ENCODE measurements at regions not wholly inside any gene's neighbourhood (a gene's known extent, or its start where the extent isn't known, plus 50 kb on each side); places are given as distances from the start of the nearest gene placed in this dataset.

GRCh38 chr2:51208521-51208920, 176.6 kb upstream of the NRXN1 start:
- TF ChIP-seq CTCF (IDR thresholded peaks at IDR 0.05) (no peak), POLR2A (IDR thresholded peaks at IDR 0.05) (no peak), EP300 (IDR thresholded peaks at IDR 0.05; ENCODE audit: low read depth) (no peak), POLR2AphosphoS5 (IDR thresholded peaks at IDR 0.05) (no peak)

GRCh38 chr2:51201295-51201694, 169.4 kb upstream of the NRXN1 start:
- in situ Hi-C loops (cut with MboI; ENCODE audit: low pct_ligation_motif_present in 1 of 4, low pct_unique_long_range_greater_than_20kb in 1 of 4, low sequenced_read_pairs in 3 of 4) (no loop called here), intact Hi-C loops (cut with DNase I; ENCODE audit: low total_unique reads) (no loop called here)
- Histone ChIP-seq H3K36me3 (no peaks in the 10 kb centered on the region), H3K4me1 (no peaks in the 10 kb centered on the region), H3K4me3 (no peak overlapping the region), H3K9me3 (no peaks in the 10 kb centered on the region), H3K27ac (no peak overlapping the region), H3K27me3 (no peaks in the 10 kb centered on the region)
- TF ChIP-seq POLR2AphosphoS5 (IDR thresholded peaks at IDR 0.05) (no peak), POLR2A (IDR thresholded peaks at IDR 0.05) (no peak), EP300 (IDR thresholded peaks at IDR 0.05; ENCODE audit: low read depth) (no peak), CTCF (IDR thresholded peaks at IDR 0.05) (no peak)
- no peak for DNase-seq

More at GRCh38 chr2:51208521-51208920, 176.6 kb upstream of the NRXN1 start:
- 56 to 59% methylated on average over 1 of the region's 1 CpG for WGBS, 2 donors (ENCODE audit: low coverage in 1 of 2)
- H3K36me3 ChIP-seq = no peaks in the 10 kb centered on the region
- no peaks in the 10 kb centered on the region for H3K9me3 ChIP-seq
- no peak overlapping the region for H3K27ac ChIP-seq
- in situ Hi-C loops (cut with MboI; ENCODE audit: low pct_ligation_motif_present in 1 of 4, low pct_unique_long_range_greater_than_20kb in 1 of 4, low sequenced_read_pairs in 3 of 4) = no loop called here
- H3K4me1 ChIP-seq = no peaks in the 10 kb centered on the region
- no peak overlapping the region for H3K4me3 ChIP-seq
- no peak for DNase-seq
- intact Hi-C loops (cut with DNase I; ENCODE audit: low total_unique reads) = no loop called here
- no peaks in the 10 kb centered on the region for H3K27me3 ChIP-seq

GRCh38 chr2:51194656-51195055, 162.7 kb upstream of the NRXN1 start:
- intact Hi-C loops (cut with DNase I; ENCODE audit: low total_unique reads) = no loop called here
- Histone ChIP-seq H3K36me3 (no peaks in the 10 kb centered on the region), H3K27me3 (no peaks in the 10 kb centered on the region), H3K4me1 (no peaks in the 10 kb centered on the region), H3K27ac (no peak overlapping the region), H3K4me3 (no peak overlapping the region), H3K9me3 (no peaks in the 10 kb centered on the region)
- no peak for DNase-seq
- WGBS, 2 donors (ENCODE audit: low coverage in 1 of 2) = 88 to 100% methylated on average over 4 to 10 of the region's 10 CpGs
- in situ Hi-C loops (cut with MboI; ENCODE audit: low pct_ligation_motif_present in 1 of 4, low pct_unique_long_range_greater_than_20kb in 1 of 4, low sequenced_read_pairs in 3 of 4) = no loop called here
- TF ChIP-seq CTCF (IDR thresholded peaks at IDR 0.05) = no peak
- no peak for TF ChIP-seq EP300 (IDR thresholded peaks at IDR 0.05; ENCODE audit: low read depth)
- no peak for TF ChIP-seq POLR2A (IDR thresholded peaks at IDR 0.05)
- no peak for TF ChIP-seq POLR2AphosphoS5 (IDR thresholded peaks at IDR 0.05)

GRCh38 chr2:51170273-51170672, 138.3 kb upstream of the NRXN1 start:
- TF ChIP-seq POLR2A (IDR thresholded peaks at IDR 0.05) (no peak), EP300 (IDR thresholded peaks at IDR 0.05; ENCODE audit: low read depth) (no peak)
- in situ Hi-C loops (cut with MboI; ENCODE audit: low pct_ligation_motif_present in 1 of 4, low pct_unique_long_range_greater_than_20kb in 1 of 4, low sequenced_read_pairs in 3 of 4) (no loop called here), intact Hi-C loops (cut with DNase I; ENCODE audit: low total_unique reads) (no loop called here)
- H3K27me3 ChIP-seq = no peaks in the 10 kb centered on the region
- no peaks in the 10 kb centered on the region for H3K4me1 ChIP-seq
- no peak overlapping the region for H3K27ac ChIP-seq
- H3K36me3 ChIP-seq = no peaks in the 10 kb centered on the region
- no peaks in the 10 kb centered on the region for H3K9me3 ChIP-seq
- H3K4me3 ChIP-seq = no peak overlapping the region
- no peak for DNase-seq

GRCh38 chr2:51165534-51166260, 133.8 kb upstream of the NRXN1 start:
- Histone ChIP-seq H3K27me3 (no peaks in the 10 kb centered on the region), H3K36me3 (no peaks in the 10 kb centered on the region), H3K27ac (no peak overlapping the region), H3K9me3 (no peaks in the 10 kb centered on the region), H3K4me3 (no peak overlapping the region), H3K4me1 (no peaks in the 10 kb centered on the region)
- 60 to 70% methylated on average over 2 to 6 of the region's 6 CpGs for WGBS, 2 donors (ENCODE audit: low coverage in 1 of 2)
- no peak for TF ChIP-seq CTCF (IDR thresholded peaks at IDR 0.05)
- no peak for TF ChIP-seq POLR2AphosphoS5 (IDR thresholded peaks at IDR 0.05)
- TF ChIP-seq POLR2A (IDR thresholded peaks at IDR 0.05) = no peak
- TF ChIP-seq EP300 (IDR thresholded peaks at IDR 0.05; ENCODE audit: low read depth) = no peak
- in situ Hi-C loops (cut with MboI; ENCODE audit: low pct_ligation_motif_present in 1 of 4, low pct_unique_long_range_greater_than_20kb in 1 of 4, low sequenced_read_pairs in 3 of 4) (no loop called here), intact Hi-C loops (cut with DNase I; ENCODE audit: low total_unique reads) (no loop called here)
- DNase-seq = no peak

All from transverse colon (tissue), 4 donors.